Astrocyte of the cerebellum (primary cell): ENCODE measurements at regions not wholly inside any gene's neighbourhood (a gene's known extent, or its start where the extent isn't known, plus 50 kb on each side); places are given as distances from the start of the nearest gene placed in this dataset.

Experiments used
- DNase-seq: peaks from one replicate; pipeline ENCODE4 v3.0.0-alpha.2; 2011; ENCODE audit warnings: low read depth
- H3K4me3 ChIP-seq: 2 replicates; pipeline ENCODE4 v1.5.1; 2011; ENCODE audit warnings: mild to moderate bottlenecking, low read depth, low read length, moderate library complexity
- CTCF ChIP-seq: IDR thresholded peaks from 2 replicates; pipeline ENCODE4 v1.5.1; 2012; ENCODE audit warnings: low read length, low read depth, moderate library complexity, mild to moderate bottlenecking; ENCODE audit errors: missing control alignments
- in situ Hi-C: cut with HindIII; loops from 2 replicates; pipeline ENCODE4 v1.10.0; 2017; ENCODE audit warnings: low sequenced_read_pairs

GRCh38 chr20:48281501-48281900, 496.2 kb upstream of the SULF2 start:
- no peak for TF ChIP-seq CTCF
- no peak for DNase-seq
- no peak overlapping the region for H3K4me3 ChIP-seq
- in situ Hi-C loops = no loop called here

DNA sequence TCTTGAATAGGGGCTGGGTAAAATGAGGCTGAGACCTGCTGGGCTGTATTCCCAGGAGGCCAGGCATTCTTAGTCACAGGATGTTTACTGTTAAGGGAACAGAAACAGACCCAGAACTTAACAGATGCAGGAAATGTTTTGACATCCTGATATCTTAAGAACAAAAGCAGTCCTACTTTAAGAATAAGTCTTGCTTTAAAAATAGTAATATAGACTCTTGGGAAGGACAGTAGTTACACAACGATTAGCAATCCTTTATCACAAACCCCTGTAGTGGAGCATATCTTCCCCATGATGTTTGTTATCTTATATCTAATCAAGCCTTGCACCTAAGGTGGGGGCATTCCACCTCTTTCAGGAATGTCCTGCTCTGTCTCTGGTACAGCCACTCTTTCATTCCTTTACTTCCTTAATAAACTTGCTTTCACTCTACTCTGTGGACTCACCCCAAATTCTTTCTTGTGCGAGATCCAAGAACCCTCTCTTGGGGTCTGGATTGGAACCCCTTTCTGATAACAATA, 493.7 kb upstream of the SULF2 start:
- TF ChIP-seq CTCF = no peak
- DNase-seq = no peak
- H3K4me3 ChIP-seq = no peak overlapping the region
- in situ Hi-C loops = no loop called here

DNA sequence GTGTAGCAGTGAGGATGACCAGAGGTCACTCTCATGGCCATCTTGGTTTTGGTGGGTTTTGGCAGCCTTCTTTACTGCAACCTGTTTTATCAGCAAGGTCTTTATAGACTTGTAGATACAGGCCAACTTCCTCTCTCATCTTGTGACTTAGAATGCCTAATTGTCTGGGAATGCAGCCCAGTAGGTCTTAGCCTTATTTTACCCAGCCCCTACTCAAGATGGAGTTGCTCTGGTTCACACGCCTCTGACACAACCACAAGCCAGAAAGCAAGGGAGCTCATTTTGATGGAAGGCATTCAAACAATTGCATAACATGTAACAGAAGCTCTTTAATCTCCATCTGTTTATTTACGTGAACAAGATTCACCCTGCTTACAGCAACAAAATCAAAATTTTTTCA, 492.0 kb upstream of the SULF2 start:
- TF ChIP-seq CTCF = no peak
- in situ Hi-C loops = no loop called here
- no peak overlapping the region for H3K4me3 ChIP-seq
- DNase-seq = no peak

DNA sequence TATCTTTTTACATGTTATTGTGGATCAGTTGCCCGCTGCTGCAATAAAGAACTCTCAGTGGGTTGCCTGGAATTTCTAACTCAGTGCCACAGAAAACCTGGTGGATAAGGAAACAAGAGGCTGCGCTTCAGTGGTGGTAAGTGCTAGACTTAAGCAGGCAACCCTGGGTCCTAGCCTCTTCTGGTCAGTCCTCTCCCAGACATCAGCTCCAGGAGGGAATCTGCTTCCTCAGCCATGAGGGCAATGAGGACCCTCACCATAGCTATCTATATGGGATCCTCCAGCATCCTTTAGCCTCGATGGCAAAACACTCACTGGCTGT, 490.7 kb upstream of the SULF2 start:
- no peak overlapping the region for H3K4me3 ChIP-seq
- TF ChIP-seq CTCF = no peak
- in situ Hi-C loops = no loop called here
- no peak for DNase-seq

DNA sequence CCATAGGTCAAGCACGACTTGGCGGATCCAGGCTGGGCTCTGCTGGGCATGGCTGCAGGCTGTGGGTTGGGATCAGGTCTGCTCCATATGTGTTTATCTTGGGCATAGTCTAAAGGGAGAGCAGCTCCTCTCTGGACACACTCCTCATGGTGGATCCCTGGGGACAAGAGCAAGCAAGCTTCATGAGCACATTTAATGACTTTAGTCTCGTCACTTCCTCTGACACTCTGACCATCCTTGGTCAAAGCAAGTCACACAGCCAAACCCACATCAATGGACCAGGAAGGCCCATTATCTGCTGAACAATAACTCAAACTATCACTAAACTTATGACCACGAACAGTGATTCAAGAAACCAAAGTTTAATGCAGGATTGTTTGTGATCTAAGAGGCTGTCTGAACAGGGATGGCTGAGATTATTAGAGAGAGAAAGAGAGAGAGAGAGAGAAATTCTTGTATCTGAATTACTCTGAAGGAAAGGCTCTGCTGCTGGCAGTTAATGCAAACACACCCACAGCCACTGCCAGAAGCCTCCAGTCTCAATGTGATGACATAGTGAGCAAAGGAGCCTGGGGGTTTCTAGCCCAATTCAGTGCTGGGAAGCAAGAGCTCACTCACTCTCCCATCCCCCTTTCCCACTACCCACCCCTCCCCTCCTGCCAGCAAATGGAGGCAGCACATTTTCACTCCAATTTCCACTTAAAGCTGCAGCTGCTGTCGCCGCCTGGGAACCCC, 490.2 kb upstream of the SULF2 start:
- TF ChIP-seq CTCF = no peak
- no peak for DNase-seq
- in situ Hi-C loops = no loop called here
- H3K4me3 ChIP-seq = no peak overlapping the region

GRCh38 chr20:48273843-48274242, 488.6 kb upstream of the SULF2 start:
- in situ Hi-C loops = no loop called here
- TF ChIP-seq CTCF = no peak
- no peak overlapping the region for H3K4me3 ChIP-seq
- DNase-seq = no peak
